HG03457 (cell line): ENCODE measurements at regions not wholly inside any gene's neighbourhood (a gene's known extent, or its start where the extent isn't known, plus 50 kb on each side); places are given as distances from the start of the nearest gene placed in this dataset.

Experiments used
- ATAC-seq: cut with Tn5 transposase; IDR thresholded peaks from one replicate; pipeline ENCODE4 v1.9.1; 2021; ENCODE audit warnings: moderate number of reproducible peaks; ENCODE audit not compliant: unreplicated experiment

- no peak for ATAC-seq
These were observed 602.4 kb upstream of the CDH18 start for GRCh38 chr5:20590356-20590755.

GRCh38 chr5:20575571-20575970, 587.6 kb upstream of the CDH18 start:
- no peak for ATAC-seq

DNA sequence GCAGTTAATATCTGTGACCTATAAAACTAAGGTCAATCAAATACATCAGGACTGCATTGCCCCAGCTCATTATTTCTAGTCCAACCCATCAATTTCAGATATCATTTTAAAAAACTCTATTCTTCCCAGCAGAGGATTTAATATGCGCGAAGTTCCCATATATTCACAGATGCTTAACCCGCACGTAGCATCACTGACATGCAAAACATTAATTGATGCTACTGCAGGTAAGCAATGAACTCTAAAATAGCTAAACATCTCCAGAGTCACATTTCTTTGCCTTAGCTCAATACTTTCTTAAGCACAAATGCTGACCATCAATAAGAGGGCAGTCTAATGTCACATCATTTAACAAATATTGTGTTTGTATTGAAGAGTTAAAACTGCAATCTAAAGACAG, 586.6 kb upstream of the CDH18 start:
- ATAC-seq: no peak

DNA sequence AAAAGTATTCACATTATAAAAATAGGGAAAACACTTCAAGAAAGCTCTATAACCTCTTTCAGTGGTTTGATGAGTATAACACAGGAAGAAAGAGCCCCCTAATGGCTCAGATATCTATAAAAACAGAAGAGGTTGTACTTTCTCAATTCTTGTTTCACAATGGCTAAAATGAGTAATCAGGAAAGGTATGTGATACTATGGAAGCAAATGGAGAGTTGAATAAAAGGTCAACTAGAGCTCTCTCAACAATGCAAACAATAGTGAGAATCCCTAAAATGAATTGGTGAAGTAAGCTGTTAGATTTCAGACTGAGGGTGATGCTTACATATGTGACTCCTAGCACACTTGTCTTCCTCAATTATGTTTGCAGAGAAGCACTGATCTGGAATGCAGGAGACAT, 584.6 kb upstream of the CDH18 start:
- no peak for ATAC-seq

DNA sequence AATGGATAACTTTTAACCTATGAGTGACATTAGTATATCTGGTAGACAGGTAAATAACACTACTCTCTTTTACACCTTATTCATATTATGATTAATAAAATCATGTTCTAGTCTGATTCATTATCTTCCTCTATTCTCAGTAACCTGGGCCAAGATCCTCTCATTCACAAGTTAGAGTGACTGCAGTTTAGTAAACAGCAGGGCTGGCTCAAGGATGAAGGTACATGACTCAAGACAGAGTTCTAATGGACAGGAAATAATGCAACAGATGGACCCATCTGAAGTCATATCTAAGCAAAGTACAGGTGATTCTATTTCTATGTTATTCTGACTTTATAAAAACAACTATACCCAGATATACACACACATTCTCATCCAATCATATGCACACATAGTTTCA, 582.5 kb upstream of the CDH18 start:
- no peak for ATAC-seq

GRCh38 chr5:20562544-20562943, 574.5 kb upstream of the CDH18 start:
- ATAC-seq: no peak

DNA sequence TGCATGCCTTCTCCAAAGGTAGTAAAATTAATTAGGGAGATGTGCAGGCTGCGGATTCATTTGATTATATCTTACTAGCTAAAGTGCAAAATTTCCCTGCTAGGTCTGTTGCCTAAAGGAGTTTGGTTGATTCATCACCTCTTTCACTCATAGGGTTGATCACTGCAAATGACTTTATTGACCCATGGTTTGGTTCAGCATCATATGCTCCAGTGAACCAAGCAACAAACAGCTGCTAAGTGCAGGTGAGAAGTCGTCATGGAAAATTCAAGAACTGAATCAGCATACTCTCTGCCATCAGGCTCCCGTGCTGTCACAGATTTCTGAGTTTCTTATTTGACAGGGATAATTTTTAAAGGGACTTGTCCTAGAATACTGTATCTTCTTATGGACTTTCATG, 571.8 kb upstream of the CDH18 start:
- ATAC-seq: no peak

GRCh38 chr5:20556115-20556763, 568.2 kb upstream of the CDH18 start:
- no peak for ATAC-seq

- ATAC-seq: no peak
These were observed 567.0 kb upstream of the CDH18 start for GRCh38 chr5:20555034-20555433.

DNA sequence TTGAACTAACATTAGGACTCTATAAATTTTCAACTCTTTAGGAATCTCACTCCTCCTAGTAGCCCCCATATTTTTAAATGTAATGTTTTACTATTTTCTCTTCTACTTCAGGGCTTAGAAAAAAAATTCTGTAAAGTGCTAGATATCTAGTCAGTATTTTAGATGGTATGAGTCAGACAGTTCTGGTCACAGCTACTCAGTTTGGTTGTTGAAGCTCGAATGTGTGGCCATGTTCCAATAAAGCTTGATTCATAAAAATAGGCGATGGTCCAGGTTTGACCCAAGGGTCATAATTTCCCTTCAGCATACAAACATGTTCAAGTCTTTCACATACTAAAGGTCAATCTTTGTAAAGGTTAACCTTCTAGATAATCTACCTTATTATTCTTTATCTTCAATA, 566.0 kb upstream of the CDH18 start:
- no peak for ATAC-seq

GRCh38 chr5:20537911-20538703, 550.1 kb upstream of the CDH18 start:
- ATAC-seq: no peak

- ATAC-seq: no peak
These were observed 548.8 kb upstream of the CDH18 start for GRCh38 chr5:20536813-20537212.

DNA sequence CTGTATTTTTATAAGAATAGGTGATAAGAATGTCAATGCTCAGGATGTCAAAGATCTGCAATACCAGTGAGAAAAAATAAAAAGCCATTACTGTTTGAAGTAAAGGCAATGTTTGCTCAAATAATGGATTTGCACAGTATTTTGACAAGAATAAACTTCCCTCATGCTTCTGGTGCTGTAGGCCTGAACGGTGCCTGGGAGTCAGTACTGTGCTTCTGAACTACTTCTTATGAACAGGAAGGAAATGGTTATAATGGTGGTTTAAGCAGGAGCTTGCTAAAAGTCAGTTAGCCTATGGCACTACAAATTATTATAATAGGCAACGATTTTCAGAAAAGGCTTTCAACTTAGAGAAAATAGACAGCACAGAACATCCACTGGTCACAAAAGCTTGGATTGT, 548.3 kb upstream of the CDH18 start:
- no peak for ATAC-seq

DNA sequence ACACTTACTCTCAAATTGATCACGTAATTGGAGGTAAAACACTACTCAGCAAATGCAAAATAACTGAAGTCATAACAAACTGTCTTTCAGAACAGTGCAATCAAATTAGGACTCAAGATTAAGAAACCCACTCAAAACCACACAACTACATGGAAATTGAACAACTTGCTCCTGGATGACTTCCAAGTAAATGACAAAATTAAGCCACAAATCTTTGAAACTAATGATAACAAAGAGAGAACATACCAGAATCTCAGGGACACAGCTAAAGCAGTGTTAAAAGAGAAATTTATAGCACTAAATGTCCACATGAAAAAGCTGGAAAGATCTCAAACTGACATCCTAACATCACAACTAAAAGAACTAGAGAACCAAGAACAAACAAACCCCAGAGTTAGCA, 540.5 kb upstream of the CDH18 start:
- no peak for ATAC-seq

DNA sequence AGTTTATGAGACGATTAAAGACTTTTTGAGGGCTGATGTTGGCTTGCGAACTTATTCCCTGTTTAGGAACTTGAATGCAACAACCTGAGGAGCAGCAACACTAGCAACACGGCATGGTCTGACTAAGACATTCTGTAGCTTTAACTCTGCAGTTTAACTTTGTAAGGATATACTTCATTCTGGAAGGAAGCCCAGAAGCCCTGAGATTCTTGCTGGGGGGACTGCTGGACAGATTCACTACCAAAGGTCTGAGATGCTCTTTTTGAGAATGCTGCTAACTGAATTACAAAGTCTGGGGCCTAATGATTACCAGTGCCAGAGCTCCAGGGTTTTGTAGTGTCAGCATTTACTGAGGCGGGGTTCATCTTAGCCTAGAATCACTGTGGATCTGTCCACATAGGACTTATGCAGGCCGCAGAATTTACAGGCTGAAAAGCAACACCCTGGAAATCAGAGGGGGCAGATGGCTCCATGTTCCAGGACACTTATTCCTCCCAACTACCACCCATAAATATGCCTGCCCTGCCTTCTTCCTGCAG, 537.1 kb upstream of the CDH18 start:
- no peak for ATAC-seq

- no peak for ATAC-seq
These were observed 535.0 kb upstream of the CDH18 start for GRCh38 chr5:20522905-20523482.

DNA sequence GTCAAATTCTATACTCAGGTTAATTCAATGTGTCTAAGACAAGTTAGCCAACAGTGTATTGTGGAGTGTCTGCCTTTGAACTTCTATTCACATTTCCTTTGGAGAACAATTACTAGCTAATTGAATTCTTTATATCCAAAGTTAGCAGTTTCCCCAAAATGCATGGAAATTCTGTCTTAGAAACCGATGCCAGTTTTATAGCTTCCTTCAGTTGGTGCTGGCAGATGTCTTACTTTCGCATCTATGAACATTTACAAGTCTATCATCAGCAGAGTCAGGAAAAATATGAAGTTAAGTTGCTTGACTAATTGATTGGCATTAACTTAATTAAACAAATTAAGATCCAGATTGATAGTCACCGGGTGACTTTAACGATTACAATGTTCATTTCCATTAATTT, 527.6 kb upstream of the CDH18 start:
- ATAC-seq: no peak

DNA sequence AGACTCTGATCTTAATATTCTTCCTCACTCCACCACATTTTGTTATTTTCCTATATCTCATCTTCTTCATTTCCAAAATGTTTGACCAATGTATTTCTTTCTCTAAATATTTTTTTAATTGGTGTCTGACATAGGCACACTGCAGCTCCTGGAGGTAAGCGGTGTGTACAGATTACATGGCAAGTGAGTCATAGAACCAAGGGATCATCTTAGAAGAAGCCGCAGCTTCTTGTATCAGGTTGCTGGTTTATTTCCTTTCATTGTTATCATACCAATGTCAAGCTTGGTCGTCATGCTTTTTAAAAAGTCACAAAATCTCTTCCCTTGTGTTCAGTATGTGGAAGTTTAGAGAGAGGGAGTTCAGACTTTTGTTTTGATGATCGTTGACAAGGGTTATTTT, 526.1 kb upstream of the CDH18 start:
- no peak for ATAC-seq

DNA sequence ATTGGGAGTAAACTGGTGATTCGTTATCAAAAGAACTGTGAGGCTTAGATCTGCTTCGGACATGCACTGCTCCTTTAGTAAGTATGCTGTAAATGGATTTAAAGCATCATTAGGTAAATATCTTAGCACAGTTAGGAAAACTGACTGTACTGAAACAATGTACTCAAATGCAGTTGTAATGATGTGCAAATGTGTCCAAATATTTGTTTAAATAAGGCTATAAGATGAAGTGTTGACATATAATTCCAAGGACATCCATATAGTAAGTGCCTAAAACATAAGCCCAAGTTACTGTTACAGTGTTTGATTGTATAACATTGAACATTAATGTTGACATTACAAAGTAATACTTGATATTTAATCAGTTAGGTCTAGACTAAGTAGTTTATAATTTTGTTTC, 512.5 kb upstream of the CDH18 start:
- ATAC-seq: no peak

- ATAC-seq: no peak
These were observed 510.9 kb upstream of the CDH18 start for GRCh38 chr5:20498926-20499325.

DNA sequence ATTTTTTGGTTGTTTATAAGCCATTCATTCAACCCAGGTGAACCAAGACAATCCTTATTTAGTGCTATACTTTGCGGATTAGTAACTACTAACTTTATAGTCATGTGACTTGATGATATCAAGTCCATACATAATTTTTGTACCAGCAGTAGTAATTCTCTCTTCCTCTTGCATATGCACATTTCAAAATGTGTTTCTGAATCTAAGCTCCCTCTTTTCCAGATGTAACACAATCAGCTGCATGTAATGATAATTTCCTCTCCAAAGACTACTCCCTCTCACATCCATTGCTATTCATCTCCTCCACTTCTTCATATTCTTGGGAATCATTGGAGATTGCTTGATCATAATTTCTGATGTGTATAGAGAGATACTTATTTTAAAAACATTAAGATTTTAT, 510.1 kb upstream of the CDH18 start:
- ATAC-seq: no peak

DNA sequence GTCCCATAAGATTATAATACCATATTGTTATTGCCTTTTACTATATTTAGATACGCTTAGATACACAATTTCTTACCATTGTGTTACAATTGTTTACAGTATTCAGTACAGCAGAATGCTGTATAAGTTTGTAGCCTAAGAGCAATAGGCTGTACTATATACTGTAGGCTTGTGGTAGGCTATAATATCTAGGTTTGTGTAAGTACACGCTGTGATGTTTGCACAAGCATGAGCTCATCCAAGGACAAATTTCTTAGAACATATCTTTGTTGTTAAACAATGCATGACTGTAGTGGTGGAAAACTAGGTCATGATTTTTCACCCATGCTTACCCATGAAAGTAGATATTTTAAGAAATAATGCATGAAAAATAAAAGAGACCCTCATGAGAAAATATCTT, 509.4 kb upstream of the CDH18 start:
- no peak for ATAC-seq
